Left forelimb (tissue), 1 donor: ENCODE measurements at regions not wholly inside any gene's neighbourhood (a gene's known extent, or its start where the extent isn't known, plus 50 kb on each side); places are given as distances from the start of the nearest gene placed in this dataset.
"Not testable (repeated sequence)": the region's sequence is repeated elsewhere in the genome, so short reads cannot be mapped to it uniquely, and the experiment has no call there.

Experiments
- DNase-seq: peaks from one replicate; pipeline ENCODE4 v3.0.0-alpha.2; 2018; ENCODE audit warnings: low spot score

GRCh38 chr4:124990398-124990797, 277.9 kb upstream of the ANKRD50 start:
- DNase-seq, result no peak

GRCh38 chr4:124980276-124980752, 267.8 kb upstream of the ANKRD50 start:
- no peak for DNase-seq

GRCh38 chr4:124978536-124978935, 266.0 kb upstream of the ANKRD50 start:
- not testable (repeated sequence) for DNase-seq

- DNase-seq, result no peak
Observed at GRCh38 chr4:124977045-124977444, 264.5 kb upstream of the ANKRD50 start.

GRCh38 chr4:124974152-124974551, 261.6 kb upstream of the ANKRD50 start:
- DNase-seq, result no peak

- no peak for DNase-seq
Observed at GRCh38 chr4:124973716-124974115, 261.2 kb upstream of the ANKRD50 start.

- no peak for DNase-seq
Observed at GRCh38 chr4:124970011-124970410, 257.5 kb upstream of the ANKRD50 start.

- DNase-seq, result no peak
Observed at GRCh38 chr4:124965497-124965891, 253.0 kb upstream of the ANKRD50 start.

- no peak for DNase-seq
Observed at GRCh38 chr4:124964852-124965496, 252.4 kb upstream of the ANKRD50 start.

- DNase-seq, result no peak
Observed at GRCh38 chr4:124964251-124964650, 251.7 kb upstream of the ANKRD50 start.

- no peak for DNase-seq
Observed at GRCh38 chr4:124961138-124961750, 248.7 kb upstream of the ANKRD50 start.

GRCh38 chr4:124958847-124959246, 246.3 kb upstream of the ANKRD50 start:
- no peak for DNase-seq

GRCh38 chr4:124955476-124955875, 242.9 kb upstream of the ANKRD50 start:
- no peak for DNase-seq

- DNase-seq, result no peak
Observed at GRCh38 chr4:124954046-124954445, 241.5 kb upstream of the ANKRD50 start.

GRCh38 chr4:124953486-124953885, 241.0 kb upstream of the ANKRD50 start:
- no peak for DNase-seq

GRCh38 chr4:124953061-124953460, 240.5 kb upstream of the ANKRD50 start:
- DNase-seq, result no peak

- DNase-seq, result no peak
Observed at GRCh38 chr4:124952601-124953000, 240.1 kb upstream of the ANKRD50 start.

- DNase-seq, result no peak
Observed at GRCh38 chr4:124948976-124949597, 236.6 kb upstream of the ANKRD50 start.

GRCh38 chr4:124947622-124948265, 235.2 kb upstream of the ANKRD50 start:
- DNase-seq, result no peak

GRCh38 chr4:124946696-124947095, 234.2 kb upstream of the ANKRD50 start:
- no peak for DNase-seq

- no peak for DNase-seq
Observed at GRCh38 chr4:124945422-124945821, 232.9 kb upstream of the ANKRD50 start.

GRCh38 chr4:124943938-124944337, 231.4 kb upstream of the ANKRD50 start:
- no peak for DNase-seq
